C4-2B (cell line): ENCODE measurements at regions not wholly inside any gene's neighbourhood (a gene's known extent, or its start where the extent isn't known, plus 50 kb on each side); places are given as distances from the start of the nearest gene placed in this dataset.
"Not testable (repeated sequence)": the region's sequence is repeated elsewhere in the genome, so short reads cannot be mapped to it uniquely, and the experiment has no call there.

Experiments used
- H3K27ac ChIP-seq: fragments of 450-650 bp; 2 replicates; pipeline ENCODE4 v1.5.1; 2017
- CTCF ChIP-seq: fragments of 450-650 bp; conservative IDR thresholded peaks from 2 replicates; pipeline ENCODE4 v1.5.1; 2017; ENCODE audit warnings: mild to moderate bottlenecking
- ZFX ChIP-seq: fragments of 450-650 bp; IDR thresholded peaks from 2 replicates; pipeline ENCODE4 v1.6.1; 2017

DNA sequence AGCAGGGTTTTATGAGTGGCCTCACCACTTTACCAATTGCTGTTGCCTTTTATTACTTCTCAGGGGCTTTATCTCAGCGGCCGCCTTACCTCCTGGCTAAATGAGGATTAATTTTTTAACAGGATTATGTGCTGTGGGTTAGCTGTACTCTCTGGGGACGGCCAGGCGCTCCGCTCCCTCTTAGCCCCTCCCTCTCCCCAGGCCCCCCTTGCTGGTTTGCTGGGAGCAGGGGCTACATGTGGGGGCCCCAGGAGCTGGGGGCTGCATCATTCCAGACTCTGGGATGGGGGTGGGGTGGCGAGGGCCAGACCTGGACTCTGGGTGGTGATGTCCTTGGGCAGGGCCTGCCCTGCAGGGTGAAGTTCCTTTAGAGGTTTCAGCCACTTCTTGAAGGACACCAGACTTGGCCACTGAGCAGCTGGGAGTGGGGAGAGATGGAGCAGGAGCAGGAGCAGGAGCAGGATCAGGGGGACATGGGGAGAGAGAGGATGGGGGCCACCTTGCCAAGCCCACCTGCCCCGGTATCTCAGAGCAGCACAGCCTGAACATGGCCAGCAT is 196.1 kb downstream of the GOLGA6L6 start:
- TF ChIP-seq ZFX (no peak), CTCF (no peak)
- no peak overlapping the region for H3K27ac ChIP-seq

GRCh38 chr15:20344601-20345400 is 196.8 kb downstream of the GOLGA6L6 start:
- TF ChIP-seq ZFX = no peak
- TF ChIP-seq CTCF = no peak
- H3K27ac ChIP-seq = no peak overlapping the region

DNA sequence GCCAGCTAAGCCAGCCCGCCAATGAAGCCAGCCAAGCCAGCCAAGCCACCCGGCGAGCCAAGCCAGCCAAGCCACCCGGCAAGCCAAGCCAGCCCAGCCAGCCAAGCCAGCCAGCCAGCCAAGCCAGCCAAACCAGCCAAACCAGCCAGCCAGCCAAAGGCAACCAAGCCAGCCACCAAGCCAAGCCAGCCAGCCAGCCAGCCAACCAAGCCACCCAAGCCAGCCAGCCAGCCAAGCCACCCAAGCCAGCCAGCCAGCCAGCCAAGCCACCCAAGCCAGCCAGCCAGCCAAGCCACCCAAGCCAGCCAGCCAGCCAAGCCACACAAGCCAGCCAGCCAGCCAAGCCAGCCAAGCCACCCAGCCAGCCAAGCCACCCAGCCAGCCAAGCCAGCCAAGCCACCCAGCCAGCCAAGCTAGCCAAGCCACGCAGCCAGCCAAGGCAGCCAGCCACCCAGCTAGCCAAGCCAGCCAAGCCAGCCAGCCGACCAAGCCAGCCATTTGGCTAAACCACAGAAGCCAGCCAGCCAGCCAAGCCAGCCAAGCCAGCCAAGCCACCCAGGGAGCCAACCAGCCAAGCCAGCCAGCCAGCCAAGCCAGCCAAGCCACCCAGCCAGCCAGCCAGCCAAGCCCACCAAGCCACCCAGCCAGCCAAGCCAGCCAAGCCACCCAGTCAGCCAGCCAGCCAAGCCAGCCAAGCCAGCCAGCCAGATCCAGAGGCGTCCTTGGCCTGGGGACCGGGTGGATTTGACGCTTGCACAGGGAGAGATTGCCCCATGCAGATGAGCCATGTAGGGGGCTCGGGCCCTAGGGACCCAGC is 198.0 kb downstream of the GOLGA6L6 start:
- not testable (repeated sequence) for H3K27ac ChIP-seq

DNA sequence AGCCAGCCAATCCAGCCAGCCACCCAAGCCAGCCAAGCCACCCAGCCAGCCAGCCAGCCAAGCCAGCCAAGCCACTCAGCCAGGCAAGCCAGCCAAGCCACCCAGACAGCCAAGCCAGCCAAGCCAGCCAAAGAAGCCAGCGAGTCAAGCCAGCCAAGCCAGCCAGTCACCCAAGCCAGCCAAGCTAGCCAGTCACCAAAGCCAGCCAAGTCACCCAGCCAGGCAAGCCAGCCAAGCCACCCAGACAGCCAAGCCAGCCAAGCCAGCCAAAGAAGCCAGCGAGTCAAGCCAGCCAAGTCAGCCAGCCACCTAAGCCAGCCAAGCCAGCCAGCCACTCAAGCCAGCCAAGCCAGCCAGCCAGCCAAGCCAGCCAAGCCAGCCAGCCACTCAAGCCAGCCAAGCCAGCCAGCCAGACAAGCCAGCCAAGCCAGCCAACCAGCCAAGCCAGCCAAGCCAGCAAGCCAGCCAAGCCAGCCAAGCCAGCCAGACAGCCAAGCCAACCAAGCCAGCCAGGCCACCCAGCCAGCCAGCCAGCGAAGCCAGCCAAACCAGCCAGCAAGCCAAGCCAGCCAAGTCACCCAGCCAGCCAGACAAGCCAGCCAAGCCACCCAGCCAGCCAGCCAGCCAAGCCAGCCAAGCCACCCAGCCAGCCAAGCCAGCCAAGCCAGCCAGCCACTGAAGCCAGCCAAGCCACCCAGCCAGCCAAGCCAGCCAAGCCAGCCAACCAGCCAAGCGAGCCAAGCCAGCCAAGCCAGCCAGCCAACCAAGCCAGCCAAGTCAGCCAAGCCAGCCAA is 198.8 kb downstream of the GOLGA6L6 start:
- not testable (repeated sequence) for H3K27ac ChIP-seq

GRCh38 chr15:20341901-20342600 is 199.5 kb downstream of the GOLGA6L6 start:
- H3K27ac ChIP-seq = no peak overlapping the region
- no peak for TF ChIP-seq ZFX
- no peak for TF ChIP-seq CTCF

DNA sequence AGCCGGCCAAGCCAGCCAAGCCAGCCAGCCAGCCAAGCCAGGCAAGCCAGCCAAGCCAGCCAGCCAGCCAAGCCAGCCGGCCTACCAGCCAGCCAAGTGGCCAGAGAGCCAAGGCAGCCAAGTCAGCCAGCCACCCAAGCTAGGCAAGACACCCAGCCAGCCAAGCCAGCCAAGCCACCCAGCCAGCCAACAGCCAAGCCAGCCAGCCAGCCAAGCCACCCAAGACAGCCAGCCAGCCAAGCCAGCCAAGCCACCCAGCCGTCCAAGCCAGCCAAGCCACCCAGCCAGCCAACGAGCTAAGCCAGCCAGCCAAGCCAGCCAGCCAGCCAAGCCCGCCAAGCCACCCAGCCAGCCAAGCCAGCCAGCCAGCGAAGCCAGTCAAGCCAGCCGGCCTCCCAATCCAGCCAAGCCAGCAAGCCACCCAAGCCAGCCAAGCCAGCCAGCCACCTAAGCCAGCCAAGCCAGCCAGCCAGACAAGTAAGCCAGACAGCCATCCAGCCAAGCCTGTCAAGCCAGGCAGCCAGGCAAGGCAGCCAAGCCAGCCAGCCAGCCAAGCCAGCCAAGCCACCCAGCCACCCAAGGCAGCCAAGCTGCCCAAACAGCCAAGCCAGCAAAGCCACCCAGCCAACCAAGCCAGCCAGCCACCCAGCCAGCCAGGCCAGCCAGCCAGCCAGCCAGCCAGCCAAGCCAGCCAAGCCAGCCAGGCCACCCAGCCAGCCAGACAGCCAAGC is 200.5 kb downstream of the GOLGA6L6 start:
- H3K27ac ChIP-seq = no peak overlapping the region
- no peak for TF ChIP-seq ZFX

DNA sequence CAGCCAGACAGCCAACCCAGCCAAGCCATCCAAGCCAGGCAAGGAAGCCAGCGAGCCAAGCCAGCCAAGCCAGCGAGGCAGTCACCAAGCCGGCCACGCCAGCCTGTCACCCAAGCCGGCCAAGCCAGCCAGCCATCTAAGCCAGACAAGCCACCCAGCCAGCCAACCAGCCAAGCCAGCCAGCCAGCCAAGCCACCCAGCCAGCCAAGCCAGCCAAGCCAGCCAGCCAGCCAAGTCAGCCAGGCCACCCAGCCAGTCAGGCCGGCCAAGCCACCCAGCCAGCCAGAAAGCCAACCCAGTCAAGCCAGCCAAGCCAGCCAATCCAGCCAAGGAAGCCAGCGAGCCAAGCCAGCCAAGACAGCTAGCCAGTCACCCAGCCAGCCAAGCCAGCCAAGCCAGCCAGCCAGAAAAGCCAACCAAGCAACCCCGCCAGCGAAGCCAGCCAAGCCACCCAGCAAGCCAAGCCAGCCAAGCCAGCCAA is 201.2 kb downstream of the GOLGA6L6 start:
- no peak overlapping the region for H3K27ac ChIP-seq
- no peak for TF ChIP-seq ZFX
- no peak for TF ChIP-seq CTCF

DNA sequence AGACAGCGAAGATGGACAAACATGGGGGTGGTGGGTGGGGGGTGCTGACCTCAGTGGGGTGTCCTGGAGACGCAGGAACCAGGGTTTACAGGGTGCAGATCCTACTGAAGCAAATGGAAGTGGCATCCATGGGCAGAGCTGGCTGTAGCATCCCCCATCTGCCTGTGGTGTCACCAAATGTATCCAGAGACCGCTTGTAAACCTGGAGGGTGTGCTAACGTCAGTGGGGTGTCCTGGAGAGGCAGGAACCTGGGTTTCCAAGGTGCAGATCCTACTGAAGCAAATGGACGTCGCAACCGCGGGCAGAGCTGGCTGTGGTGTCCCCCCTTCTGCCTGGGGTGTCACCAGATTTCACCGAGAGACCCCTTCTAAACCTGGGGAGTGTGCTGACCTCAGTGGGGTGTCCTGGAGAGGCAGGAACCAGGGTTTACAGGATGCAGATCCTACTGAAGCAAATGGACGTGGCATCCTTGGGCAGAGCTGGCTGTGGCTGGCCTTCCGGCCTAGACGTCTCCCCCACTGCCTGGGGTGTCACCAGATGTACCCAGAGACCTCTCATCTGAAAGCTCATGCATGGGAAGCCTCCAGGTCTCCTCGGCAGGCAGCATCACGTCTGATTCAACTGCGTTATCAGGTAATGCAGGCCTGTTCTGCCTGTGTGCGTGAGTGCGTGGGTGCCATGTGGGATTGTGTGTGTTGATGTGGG is 202.4 kb downstream of the GOLGA6L6 start:
- H3K27ac ChIP-seq = not testable (repeated sequence)

- H3K27ac ChIP-seq = not testable (repeated sequence)
Measured at GRCh38 chr15:20338671-20339070, 202.9 kb downstream of the GOLGA6L6 start.

- not testable (repeated sequence) for H3K27ac ChIP-seq
Measured at GRCh38 chr15:20337238-20337637, 204.4 kb downstream of the GOLGA6L6 start.

GRCh38 chr15:20334451-20334850 is 207.1 kb downstream of the GOLGA6L6 start:
- not testable (repeated sequence) for H3K27ac ChIP-seq

DNA sequence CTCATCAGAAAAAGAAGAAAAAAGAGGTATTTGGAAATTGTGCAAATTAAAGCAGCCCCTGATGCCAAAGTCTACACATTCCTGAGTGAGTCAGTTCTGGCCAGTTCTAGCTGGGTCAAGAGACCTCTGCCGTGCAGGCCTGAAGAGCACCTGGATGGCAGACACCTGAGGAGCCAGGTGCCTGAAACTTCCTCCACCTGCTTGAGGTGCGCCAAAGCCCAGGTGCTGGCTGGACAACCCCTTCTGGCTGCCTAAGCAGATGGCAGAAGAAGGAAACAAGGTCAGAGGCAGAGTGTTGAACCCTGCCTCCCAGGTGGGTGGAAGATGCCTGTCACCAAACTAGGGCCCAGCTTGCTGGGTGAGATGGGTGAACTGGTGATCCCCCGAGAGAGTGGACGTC is 215.8 kb downstream of the GOLGA6L6 start:
- not testable (repeated sequence) for H3K27ac ChIP-seq

GRCh38 chr15:20317132-20317531 is 224.5 kb downstream of the GOLGA6L6 start:
- H3K27ac ChIP-seq = not testable (repeated sequence)
